NCI-H1048 (cell line): ENCODE measurements at regions not wholly inside any gene's neighbourhood (a gene's known extent, or its start where the extent isn't known, plus 50 kb on each side); places are given as distances from the start of the nearest gene placed in this dataset.
"Not testable (repeated sequence)": the region's sequence is repeated elsewhere in the genome, so short reads cannot be mapped to it uniquely, and the experiment has no call there.

Experiments
- DNase-seq: peaks from one replicate; lab custom pipeline; 2025; lab: John Stamatoyannopoulos, UW

GRCh38 chr1:43042773-43043457, 84.2 kb upstream of the SLC2A1 start:
- no peak for DNase-seq

DNA sequence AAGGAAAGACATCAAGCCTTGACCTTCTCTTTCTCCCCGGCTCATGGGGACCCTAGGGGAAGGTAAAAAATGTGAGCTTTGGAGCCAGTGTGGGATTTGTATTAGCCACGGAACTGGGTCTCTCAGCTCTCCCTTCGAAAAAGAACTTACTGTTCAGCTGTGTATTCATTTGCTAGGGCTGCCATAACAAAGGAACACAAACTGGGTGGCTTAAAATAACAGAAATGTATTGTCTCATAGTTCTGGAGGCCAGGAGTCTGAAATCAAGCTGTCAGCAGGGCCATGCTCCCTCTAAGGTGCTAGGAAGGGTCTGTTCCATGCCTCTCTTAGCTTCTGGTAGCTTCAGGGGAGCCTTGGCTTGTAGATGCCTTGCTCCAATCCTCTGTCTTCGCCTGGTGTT, 83.5 kb upstream of the SLC2A1 start:
- no peak for DNase-seq

GRCh38 chr1:43041591-43041990, 82.9 kb upstream of the SLC2A1 start:
- no peak for DNase-seq

DNA sequence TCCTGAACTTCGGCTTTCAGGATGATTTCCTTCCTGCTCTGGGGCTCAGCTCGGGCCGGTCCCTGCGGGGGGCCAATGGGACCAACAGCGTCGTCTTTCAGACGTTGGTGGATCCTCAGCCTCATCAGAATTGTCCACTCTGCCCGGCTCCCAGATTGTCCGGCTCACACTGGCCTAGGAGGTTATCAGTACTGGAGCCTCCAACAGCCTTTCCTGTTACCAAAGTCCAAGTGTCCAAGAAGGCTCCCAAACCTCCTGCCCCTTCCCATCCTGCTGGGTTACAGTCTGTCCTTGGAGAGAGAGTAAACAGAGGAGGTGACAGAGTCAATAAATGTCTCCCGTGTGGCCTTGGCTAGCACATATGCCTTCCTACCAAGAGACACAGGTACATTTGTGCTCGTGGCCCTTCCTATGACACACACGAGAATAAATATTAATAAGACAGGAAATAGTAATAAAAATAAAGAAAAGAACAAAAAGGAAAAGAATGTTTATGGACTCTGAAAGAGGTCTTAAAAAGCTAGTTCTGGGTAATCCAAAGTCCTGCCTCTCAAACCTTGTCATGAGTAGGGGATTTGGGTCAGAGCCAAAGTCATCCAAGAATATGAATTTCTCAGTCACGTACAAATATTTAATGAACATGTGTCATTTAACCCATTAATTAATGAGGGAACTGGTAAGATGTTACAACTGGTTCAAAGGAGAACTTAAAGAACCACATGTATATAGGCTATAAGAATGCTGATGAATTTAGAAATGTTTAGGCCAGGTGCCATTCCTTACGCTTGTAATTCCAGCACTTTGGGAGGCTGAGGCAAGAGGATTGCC, 80.8 kb upstream of the SLC2A1 start:
- DNase-seq, result no peak

- DNase-seq, result no peak
These were observed 79.7 kb upstream of the SLC2A1 start for GRCh38 chr1:43038232-43038935.

GRCh38 chr1:43037466-43037865, 78.8 kb upstream of the SLC2A1 start:
- no peak for DNase-seq

DNA sequence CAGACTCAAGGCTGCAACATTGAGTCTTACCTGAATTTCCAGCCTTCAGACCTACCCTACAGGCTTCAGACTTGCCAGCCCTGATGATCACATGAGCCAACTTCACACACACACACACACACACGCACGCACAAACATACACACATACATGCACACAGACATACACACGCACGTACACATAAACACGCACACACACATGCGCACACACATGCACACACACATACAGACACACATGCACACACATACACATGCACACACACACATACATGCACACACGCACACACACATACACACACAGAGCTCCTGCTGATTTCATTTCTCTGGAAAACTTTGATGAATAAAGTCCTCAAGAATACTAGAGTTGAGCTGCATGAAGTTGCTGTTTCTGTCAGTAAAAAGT, 78.3 kb upstream of the SLC2A1 start:
- DNase-seq, result no peak

DNA sequence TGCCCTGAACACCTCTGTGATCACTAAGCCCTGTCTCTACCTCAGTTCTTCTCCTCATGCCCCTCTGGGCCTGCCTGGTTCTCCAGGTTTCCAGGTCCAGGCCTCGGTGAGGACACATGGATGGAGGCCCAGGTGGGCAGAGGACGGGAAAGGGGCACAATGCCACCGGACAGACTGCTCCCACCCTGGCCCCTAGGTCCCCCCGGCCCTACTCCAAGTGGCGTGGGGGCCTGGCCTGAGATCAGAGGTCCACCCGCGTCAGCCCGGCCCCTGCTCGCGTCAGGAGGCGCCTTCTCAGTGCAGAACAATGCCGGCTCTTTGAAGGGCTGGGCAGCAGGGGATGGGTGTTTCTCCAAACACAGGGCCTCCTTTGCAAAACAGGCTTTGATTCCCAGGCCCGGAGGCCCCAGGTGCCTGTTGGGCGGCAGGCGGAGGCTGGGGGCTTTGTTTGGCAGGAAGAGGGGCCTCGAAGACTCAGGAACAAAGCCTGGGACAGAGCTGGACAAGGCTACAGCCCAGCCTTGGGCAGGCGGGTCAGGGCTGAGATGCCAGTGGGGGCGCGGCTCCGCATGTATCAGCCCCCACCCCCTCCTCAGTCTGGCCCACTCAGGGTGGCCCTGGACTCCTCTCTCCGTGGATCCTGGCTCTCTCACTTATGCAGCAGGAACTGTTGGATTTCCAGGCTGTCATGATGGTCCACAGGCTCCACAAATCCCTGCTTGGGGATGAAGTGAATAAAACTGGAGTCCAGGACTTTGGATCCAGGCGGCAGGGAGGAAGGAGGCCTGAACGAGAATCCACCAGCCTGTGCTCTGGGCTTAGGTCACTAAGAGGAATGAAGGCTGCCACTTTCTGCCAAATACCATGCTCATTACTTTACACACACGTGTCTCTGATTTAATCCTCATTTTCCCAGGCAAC, 77.4 kb upstream of the SLC2A1 start:
- no peak for DNase-seq

GRCh38 chr1:43034778-43035177, 76.1 kb upstream of the SLC2A1 start:
- no peak for DNase-seq

DNA sequence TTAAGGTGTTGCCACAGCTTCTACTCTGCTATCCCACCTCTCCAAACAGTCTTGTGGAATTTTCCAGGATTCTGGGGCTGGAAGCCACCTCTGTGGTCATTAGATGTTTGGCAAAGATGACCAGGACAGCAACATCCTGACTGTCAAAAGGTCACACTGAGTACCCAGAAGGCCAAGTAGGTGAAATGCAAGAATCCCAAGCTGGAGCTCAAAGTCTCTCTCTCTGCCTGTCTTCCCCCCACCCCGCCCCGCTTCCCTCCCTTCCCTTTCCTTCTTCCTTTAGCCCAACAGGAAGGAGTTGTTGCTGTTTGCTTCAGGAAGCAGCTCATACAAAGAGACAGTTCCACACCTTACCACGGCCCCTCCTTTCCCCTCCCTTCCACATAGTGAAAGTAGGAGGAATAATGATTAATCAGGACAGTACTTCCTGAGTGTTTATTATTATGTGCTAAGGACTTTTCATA, 75.6 kb upstream of the SLC2A1 start:
- DNase-seq, result no peak

DNA sequence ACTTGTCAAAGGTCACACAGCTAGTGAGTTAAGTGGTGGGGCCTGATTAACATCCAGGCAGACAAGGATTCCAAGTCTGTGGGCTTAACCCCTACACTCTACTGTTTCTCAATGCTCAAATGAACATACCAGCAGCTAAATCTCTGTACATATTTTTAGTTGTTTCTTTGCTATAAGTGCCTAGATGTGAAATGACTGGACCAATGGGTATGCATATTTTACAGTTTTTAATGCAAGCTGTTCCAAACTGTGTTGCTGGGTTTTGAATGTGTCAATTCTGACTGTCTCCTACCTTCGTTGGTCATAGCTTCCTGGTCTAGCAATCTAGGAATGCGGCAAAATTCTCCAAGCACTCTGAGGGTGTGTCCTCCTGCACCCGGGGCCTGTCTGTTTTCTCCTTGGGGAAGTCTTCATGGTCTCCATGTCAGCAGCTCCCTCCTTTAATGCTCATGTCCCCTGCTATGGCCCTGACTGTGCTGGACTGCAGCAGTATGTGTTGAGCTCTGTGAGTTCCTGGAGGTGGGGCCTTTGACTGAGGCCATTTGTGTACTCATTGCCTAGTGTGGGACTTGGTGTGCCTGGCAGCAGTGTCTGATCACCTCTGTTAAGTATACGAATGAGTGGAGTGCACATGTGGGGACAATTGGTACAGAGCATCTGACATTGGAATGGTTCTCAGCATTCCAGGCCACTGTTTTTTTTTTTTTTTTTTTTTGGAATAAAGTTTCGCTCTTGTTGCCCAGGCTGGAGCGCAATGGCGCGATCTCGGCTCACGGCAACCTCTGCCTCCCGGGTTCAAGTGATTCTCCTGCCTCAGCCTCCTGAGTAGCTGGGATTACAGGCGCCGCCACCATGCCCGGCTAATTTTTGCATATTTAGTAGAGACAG, 72.9 kb upstream of the SLC2A1 start:
- DNase-seq, result no peak

- no peak for DNase-seq
These were observed 66.2 kb upstream of the SLC2A1 start for GRCh38 chr1:43024905-43025304.

DNA sequence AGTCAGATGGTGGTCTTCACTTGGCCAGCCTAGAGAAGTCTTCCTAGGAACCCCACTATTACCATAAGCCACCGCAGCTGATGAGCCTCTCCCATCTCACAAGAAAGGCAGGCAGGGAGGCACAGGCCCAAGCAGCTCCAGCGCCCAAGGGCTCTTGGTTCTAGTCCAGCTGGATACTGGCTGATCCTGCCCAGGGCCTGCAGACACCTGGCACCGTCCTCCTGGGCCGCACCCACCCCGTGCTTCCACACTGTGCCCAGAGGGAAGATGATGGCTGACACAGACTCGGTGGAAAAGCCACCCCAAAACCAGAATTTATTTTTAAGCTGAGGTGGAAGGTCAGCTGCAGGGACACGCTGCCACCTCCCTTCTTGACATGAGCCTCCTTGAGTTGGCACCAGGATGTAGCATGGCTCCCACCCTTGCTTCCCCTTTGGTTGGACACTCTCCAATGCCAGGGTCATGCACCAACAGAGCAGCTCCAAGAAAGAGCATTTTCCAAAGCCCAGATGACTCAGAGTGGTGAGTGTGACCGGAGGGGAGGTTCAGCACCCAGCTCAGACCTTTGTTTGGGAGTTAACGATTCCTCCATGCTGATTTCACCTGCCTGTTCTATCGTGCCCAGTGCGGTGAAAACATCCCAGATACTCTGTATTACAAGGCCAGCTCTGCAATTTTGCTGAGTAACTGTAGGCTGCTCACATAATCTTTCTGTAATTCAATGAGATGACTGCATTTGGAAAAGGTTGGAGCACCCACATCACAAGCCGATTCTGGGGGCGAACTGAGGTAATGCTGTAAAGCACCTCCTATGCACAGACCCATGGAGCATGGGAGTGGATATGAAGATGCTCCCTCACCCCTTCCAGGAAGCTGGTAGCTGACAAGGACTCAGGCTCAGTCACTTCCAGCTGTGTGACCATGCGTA, 63.1 kb upstream of the SLC2A1 start:
- DNase-seq, result no peak

GRCh38 chr1:43019226-43019625, 60.6 kb upstream of the SLC2A1 start:
- no peak for DNase-seq

DNA sequence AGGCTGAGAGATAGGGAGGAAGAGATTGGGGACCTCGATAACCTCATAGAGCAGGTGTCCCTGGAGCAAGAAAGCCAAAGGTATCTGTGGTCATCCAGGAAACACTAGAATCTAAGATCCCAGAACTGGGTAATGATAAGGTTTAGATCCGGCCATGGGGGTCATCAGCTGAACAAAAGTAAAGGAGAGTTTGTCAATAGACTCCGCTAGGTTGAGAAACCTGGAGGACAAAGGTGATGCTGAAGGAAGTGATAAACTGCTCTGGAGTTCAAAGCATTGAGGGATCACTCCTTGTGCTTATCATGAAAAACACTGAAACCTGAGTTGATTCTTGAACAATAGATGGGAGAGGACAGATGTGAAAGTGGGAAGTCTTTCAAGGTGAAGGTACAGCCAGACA, 59.5 kb upstream of the SLC2A1 start:
- no peak for DNase-seq

- no peak for DNase-seq
These were observed 56.6 kb upstream of the SLC2A1 start for GRCh38 chr1:43015269-43015668.

- DNase-seq, result not testable (repeated sequence)
These were observed 55.9 kb upstream of the SLC2A1 start for GRCh38 chr1:43014579-43014978.

DNA sequence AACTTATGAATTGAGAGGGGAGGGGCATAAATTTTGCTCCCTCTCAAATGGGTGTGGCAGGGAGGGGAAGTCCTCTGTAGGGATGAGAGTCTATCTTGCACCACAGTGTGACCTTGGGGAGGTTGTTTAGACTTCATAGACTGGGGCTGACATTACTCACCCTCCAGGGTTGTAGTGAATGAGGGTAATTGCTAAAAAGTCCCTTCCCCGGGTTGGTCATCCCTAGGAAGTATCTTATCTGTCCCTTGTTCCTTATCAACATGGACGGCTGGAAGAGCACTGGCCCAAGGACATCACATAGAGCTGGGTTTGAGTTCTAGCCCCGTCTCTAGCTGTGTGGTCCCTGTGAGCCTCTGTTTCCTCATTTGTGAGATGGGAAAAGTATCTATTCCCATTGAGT, 52.4 kb upstream of the SLC2A1 start:
- no peak for DNase-seq

DNA sequence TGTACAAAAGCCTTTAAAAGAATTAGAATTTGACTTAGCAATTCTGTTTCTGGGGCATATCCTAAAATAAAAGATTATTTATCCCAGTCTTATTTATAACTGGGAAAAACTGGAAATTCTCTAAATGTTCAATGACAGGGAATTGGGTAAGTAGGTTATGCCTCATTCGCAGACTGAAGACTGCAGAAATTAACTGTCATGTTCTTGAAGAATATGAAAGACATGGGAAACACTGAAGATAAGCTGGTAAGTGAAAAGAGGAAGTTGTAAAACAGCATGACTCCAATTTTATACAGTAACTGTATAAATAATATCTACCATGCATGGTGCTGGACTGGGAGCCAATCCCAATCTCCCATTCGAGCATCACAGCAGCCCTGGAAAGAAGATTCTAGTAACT, 50.6 kb upstream of the SLC2A1 start:
- no peak for DNase-seq
